DMS 273 (cell line): ENCODE measurements at regions not wholly inside any gene's neighbourhood (a gene's known extent, or its start where the extent isn't known, plus 50 kb on each side); places are given as distances from the start of the nearest gene placed in this dataset.
A peak's percentile ranks its signal among the peaks of the same experiment; 100 is the strongest.
"Not testable (repeated sequence)": the region's sequence is repeated elsewhere in the genome, so short reads cannot be mapped to it uniquely, and the experiment has no call there.

Experiments used
- DNase-seq: peaks from one replicate; lab custom pipeline; 2025; ENCODE audit not compliant: unreplicated experiment; lab: John Stamatoyannopoulos, UW

DNA sequence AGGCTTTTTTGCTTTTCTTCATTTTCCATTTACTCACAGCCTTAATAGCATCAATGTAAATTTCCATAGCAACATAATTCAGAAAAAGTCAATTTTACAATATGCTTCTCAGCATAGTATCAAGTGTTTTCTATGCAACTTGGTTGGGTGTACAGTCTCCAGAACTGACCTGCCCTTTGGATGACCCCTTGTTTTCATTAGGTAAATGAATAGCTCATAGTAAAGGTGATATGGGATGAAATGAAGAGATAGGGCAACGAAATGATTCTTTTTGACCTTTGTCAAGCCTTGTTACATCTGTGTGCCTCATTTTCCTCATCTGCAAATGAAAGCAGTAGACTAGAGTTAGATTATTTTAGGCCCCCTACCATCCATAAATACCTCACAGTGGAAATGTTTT lies 1081.0 kb downstream of the TMTC2 start:
- DNase-seq: no peak

DNA sequence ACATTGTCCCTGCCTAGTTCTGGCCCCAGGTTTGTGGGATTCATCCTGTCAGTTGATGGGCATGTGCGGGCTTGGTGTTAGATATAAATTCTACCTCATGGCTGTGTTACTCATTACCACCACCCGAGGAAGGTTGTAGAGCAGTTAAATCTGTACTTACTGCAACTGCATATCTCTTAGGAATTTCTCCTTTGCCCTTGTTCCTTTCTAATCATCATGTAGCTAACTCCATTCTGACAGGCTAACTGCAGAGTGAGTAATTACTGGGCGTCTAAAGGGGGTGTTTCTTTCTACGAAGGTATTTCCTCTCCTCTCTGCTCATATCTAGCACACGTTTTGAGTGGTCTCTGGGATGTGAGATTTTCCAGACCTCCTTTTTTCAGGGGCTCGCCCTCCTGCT lies 1076.7 kb downstream of the TMTC2 start:
- no peak for DNase-seq

DNA sequence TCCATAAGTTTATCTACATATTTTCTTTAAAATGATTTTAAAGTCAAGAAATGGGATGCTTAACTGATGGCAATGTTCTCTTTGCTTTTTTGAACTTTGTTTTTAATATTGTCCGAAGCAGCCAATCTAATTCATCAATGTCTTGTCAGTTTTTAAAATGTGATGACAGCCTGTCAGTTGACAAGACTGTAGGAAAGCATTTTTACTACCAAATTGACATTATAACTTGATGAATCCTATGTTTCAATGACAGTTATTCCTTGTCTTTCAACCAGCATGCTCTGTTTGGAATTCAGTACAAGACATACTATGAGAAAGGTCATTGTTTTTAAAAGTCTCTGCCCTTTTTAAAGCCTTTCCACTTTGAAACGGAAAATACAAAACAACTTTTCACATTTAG lies 1073.2 kb downstream of the TMTC2 start:
- DNase-seq: no peak

DNA sequence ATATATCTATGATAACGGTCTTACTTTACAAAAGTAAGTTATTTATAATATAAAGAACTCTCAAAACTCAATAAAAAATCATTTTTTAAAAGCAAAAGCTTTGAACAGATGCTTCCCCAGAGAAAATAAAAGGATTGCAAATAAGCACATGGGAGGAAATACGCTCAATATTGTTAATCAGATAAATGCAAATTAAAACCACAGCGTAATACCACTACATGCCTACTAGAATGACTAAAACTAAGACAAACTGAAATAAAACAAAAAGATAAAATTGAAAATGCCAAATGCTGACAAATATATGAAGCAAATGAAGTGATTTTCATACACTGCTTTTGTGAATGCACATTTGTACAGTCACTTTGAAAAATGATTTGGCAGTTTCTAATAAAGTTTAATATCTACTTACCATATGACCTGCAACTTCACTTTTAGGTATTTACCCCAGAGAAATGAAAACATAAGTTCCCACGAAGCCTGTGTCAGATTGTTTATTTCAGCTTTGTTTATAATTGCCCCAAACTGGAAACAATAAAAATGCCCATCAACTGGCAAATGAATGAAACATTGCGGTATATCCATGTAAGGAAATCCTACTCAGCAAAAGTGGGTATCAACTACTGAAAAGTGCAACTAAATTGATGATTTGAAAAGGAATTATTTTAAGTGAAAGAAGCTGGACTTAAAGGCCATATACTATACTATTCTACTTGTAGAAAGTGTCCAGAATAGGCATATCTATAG lies 1072.4 kb downstream of the TMTC2 start:
- DNase-seq: no peak

DNA sequence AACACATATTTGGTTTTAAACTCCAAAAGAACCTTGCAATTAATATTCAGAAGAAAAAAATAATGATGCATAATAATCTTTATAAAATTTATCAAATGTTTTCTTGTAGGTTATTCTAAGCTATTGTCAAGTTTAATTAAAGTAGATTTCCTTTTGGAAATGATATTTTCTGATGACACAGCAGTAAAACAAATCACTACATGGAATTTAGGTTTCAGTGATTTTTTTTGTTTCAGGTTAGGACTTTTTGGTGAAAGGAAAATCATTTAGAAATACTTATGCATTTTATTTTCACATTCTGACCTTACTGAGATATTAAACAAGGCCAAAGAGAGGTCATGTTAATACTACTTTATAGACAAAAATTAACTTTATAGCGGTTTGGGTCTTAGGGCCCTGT lies 1067.2 kb downstream of the TMTC2 start:
- DNase-seq: no peak

DNA sequence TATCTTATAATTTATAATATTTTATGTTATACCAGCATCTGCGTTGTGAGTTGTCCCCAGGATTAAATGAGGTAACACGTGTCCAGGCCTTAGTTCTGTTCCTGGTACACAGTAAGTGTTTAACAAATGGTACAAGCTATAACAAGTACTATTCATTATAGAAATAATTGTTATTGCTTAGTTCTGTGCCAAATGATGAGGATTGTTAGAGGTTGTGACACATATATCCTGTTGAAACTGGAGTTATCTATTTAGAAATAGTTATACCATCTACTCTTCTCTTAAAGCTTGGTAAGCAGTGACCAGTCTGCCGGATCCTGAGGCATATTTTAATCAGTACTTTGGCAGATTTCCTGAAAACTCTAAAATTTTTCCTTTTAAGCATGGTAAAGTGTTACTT lies 1066.5 kb downstream of the TMTC2 start:
- DNase-seq: no peak

DNA sequence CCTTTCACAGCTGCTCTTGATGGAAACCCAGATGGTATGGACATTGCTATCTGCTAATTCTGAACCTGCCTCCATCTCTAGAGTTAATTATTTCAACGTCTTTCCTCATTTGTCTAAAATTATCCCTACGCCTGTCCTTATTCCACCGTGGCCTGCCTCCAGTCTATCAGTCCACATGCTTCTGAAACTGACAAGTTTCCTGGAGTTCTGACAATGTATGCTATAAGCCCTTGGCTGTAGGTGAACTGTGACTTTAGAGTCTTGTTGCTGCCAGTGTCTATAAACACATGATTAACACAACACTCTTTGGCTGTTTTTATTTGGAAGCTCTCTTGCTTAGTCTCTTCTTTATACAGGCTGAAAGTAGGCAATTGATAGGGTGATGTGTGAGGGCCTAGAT lies 1052.9 kb downstream of the TMTC2 start:
- DNase-seq: no peak

DNA sequence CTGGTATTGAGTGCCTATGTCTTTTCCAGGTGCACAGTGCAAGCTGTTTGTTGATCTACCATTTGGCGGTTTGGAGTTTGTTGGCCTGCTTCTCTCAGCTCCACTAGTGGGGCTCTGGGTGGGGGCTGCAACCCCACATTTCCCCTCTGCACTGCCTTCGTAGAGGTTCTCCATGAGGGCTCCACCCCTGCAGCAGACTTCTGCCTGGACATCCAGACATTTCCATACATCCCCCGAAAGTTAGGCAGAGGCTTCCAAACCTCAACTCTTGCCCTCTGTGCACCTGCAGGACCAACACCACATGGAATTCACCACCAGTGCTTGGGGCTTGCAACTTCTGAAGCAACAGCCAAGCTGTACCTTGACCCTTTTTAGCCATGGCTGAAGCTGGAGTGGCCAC lies 1024.1 kb downstream of the TMTC2 start:
- no peak for DNase-seq

DNA sequence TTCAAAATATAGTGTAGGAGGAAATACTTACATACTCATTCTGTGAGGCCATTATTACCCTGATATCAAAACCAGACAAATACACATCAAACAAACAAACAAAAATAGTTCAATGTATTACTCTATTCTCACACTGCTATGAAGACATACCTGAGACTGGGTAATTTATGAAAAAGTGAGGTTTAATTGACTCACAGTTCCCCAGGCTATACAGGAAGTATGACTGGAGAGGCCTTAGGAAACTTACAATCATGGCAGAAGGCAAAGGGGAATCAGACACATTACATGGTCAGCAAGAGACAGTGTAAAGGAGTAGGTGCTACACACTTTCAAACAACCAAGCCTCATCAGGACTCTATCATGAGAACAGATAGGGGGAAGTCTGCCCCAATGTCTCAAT lies 1023.2 kb downstream of the TMTC2 start:
- DNase-seq: no peak

DNA sequence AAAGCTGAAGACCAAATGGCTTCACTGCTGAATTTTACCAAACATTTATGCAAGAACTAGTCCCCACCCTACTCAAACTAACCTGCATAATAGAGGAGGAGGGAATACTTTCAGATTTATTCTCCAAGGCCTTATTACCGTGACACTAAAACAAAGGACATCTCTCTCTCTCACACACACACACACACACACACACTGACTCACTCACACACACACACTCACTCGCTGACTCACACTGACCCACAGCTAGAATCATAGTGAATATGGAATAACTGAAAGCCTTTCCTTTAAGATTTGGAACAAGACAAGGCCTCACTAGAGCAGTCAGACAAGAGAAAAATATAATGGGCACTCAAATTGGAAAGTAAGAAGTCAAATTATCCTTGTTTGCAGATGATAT lies 1014.1 kb downstream of the TMTC2 start:
- DNase-seq: no peak

DNA sequence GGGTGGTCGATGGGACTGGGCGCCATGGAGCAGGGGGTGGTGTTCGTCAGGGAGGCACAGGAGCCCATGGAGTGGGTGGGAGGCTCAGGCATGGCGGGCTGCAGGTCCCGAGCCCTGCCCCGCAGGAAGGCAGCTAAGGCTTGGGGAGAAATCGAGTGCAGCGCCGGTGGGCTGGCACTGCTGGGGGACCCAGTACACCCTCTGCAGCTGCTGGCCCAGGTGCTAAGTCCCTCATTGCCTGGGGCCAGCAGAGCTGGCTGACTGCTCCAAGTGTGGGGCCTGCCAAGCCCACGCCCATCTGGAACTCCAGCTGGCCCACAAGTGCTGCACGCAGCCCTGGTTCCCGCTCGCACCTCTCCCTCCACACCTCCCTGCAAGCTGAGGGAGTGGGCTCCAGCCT lies 1009.6 kb downstream of the TMTC2 start:
- DNase-seq: not testable (repeated sequence)

DNA sequence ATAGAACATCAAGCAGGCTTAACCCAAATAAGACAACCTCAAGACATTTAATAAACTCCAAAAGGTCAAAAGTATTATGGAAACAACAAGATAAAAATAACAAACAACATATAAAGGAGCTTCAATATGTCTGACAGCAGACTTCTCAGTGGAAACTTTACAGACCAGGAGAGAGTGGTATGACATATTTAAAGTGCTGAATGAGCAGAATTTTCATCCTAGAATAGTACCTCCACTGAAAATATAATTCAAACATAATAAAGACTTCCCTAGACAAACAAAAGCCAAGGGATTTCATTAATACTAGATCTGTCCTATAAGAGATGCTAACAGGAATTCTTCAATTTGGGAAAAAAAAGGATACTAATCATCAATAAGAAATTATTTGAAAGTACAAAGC lies 1005.0 kb downstream of the TMTC2 start:
- DNase-seq: no peak

DNA sequence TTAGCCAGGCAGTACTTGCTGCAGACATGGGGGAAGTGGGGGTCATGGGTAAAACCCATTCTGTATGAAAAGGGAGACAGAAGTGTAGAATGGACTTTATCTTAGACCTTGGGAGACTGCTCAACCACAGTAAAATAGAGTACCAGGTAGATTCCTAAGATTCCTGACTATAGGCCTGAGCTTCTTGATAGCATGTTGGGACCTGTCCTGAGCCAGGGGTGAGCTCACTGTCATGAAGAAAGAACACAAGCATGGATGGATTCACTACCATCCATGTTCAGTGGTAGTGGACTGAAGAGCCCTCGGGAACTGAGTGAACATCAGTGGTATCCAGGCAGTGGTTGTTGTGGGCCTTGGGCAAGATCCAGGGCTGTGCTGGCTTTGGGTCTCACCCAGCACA lies 1003.8 kb downstream of the TMTC2 start:
- no peak for DNase-seq

DNA sequence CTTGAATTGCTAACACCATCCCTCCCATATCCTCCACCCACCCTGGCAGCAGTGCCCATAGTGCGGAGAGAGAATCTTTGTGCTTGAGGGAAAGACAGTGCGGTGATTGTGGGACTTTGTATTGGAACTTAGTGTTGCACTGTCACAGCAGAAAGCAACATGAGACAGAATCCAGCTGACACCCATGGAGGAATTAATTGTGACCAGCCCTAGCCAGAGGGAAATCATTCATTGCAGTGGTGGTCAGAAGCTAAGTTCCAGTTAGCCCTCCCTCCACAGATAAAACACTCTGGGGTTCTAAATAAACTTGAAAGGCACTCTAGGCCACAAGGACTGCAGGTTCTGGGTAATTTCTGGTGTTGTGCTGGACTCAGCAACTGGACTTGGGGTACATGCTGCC lies 1002.6 kb downstream of the TMTC2 start:
- no peak for DNase-seq

DNA sequence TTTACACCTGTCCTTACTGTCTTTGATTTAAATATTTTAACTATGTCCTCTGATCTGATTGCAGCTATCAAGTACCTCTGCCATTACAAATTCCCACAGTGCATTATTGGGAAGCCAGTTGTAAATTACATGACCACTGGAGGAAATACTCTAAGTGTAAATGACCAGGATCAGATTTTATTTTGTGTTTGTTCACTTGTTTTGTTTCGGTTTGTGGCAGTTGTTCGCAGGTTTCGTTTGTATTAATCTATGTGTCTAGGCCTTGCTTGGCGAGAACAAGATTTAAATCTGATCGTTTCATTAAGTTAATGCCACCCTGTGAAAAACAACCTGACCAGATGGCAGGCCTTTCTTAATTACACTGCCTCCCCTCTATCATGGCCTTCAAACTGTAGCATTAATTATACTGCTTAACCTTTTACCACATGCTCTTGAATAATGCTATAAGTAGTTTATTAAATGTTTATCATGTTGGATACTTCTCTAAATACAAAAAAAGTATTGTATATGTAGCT lies 990.1 kb downstream of the TMTC2 start:
- DNase-seq: peak; percentile 83

DNA sequence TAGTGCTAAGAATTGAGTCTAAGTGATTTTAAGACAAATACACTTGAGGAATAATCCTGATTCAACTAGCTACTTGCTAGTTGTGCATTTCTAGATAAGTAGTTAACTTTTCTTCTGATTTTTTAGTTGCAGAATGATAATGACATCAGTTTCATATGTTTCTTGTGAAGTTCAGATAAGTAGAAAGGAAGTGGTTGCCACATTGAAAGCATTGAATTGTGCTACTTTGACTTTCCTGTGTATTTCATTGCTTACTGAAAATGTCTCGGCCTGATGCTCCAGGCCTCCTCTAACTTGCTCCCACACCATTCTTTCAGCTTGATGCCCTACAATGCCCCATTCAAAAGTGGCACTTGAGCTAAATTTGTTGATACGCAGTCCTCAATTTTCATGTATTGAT lies 980.0 kb downstream of the TMTC2 start:
- DNase-seq: no peak

DNA sequence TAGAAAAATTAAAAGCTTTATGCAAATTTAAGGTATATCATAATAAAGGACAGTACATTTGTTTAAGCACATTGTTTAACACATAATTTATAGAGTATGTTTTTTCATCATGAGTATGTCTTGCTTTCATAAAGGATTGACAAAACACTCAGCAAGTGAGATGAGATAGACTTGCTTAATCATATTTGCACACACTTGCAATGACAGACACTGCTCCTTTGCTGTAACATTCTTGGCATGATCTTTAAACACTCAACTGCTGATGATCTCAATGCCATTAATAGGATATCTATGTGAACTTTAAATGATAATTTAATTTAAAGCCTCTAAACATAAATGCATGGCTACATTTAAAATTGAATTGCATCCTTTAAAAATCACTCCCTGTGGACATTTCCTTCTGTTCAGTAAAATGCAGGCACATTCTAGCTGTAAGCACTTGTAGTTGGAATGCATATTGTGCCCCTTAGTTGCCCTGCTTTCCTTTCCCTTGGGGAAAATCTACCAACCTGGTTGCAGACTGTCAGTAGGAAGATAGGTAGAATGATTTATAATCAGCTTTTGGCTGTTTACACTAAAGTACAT lies 979.0 kb downstream of the TMTC2 start:
- peak; percentile 27 for DNase-seq

DNA sequence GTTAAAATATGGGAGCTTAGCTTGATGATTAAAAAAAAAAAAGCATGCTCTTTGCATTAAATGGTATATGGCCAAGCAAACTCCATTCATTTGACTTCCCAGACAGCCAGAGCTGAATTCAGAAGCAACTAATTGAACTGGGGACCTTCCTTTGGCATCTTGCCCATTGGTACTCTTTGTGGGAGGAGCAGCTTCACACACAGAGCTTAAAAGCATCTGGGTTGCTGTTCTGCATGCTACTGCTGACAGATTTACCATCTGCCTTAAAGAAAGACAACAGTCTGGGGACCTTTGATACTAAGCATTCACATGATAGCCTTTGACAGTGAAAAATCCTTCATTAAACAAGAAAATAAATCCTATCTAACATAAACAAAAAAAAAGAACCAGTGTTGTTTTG lies 977.9 kb downstream of the TMTC2 start:
- peak; percentile 90 for DNase-seq

DNA sequence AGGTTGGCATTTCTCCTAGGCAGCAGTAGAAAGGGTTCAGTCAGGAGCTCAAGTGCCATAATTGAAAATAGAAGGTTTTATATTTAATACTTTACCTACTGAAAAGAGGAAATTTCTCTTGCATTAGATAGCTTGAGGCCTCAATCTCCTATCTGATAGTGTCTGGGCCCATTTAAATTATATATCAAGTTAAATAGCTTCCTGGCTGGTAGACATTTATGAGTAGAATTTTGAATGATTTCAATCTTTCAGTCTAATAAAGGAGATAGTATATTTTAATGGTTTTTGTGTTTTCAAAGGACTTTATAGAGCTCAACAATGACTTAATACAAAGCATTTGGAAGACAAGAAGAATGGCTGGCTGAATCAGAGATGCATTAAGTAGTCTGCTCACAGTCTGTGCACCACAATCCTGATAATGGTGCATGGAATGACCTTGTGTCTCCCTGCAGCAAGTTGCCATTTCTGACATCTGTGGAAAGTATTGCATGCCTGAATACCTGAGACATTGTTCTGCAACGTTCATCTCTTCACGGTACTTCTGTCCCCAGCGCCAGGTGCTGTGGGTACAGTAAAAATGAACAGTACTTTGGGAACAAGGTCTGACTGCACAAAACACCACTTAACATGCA lies 974.1 kb downstream of the TMTC2 start:
- no peak for DNase-seq

DNA sequence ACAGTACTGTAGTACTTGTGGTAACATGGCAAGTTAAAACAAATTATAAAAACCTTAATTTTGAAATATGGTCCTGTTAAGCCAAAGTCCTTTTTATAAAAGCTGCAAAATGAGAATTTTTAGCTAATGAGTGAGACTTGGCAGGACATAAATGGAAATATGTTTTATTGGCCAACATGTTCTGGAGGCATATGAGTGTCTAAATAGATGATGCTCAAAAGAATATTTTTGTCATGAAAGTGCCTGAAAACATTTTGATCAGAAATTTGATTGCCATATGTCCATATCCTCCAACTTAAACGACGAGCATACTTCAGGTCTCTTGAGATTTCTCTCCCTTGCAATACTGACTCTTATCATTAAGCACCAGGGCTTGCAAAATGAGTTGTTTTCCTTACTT lies 972.6 kb downstream of the TMTC2 start:
- DNase-seq: no peak

DNA sequence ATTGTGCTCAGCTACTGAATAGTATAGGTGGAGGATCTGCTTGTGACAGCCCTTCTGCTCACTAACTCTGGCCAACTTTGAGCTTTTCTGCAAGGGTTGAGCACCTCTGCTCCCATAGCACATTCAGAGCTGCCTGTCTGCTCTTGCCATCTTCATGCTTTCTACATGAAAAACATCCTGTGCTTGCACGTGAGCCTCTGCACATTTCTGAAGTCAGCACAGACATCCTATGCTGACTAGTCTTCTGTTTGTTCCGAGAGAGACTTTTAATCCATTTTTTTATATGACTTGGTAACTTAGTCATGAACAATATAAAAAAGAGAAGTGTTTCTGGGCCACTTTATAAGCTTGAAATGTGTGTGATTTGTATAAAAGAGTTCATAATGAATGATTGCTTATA lies 969.3 kb downstream of the TMTC2 start:
- DNase-seq: no peak

DNA sequence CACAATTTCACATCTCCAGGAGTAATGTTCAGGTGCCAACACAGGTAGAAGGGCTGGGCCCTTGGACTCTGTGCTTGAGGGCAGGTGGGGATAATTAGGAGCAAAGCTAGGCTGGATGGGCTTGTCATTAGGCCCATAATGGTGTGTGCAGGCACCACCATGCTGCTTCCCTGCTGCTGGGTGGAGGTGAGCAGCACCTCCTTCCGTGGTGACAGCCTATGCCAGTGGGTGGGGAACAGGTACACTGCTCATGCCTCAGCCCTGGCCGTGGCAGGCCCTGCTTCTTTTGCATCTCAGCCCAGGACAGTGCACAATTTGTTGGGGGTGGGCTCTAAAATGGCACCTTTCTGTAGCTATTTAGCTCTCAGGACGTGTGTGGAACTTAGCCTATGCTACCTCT lies 955.5 kb downstream of the TMTC2 start:
- no peak for DNase-seq
